Neuronal stem cell (in vitro differentiated cells): ENCODE measurements at regions not wholly inside any gene's neighbourhood (a gene's known extent, or its start where the extent isn't known, plus 50 kb on each side); places are given as distances from the start of the nearest gene placed in this dataset.

Source experiments
- DNase-seq: peaks from one replicate; pipeline ENCODE4 v3.0.0-alpha.2; 2013; ENCODE audit warnings: low spot score
- H2AFZ ChIP-seq: one replicate; pipeline ENCODE4 v1.6.1; 2013; ENCODE audit warnings: mild to moderate bottlenecking, low read length, inconsistent platforms
- H2AK5ac ChIP-seq: 2 replicates; pipeline ENCODE4 v1.6.1; 2013; ENCODE audit warnings: low read depth, mild to moderate bottlenecking, inconsistent platforms, low read length, moderate library complexity, mixed read lengths
- H2BK120ac ChIP-seq: 2 replicates; pipeline ENCODE4 v1.6.1; 2013; ENCODE audit warnings: low read depth, mild to moderate bottlenecking, inconsistent platforms, low read length, moderate library complexity, mixed read lengths
- H2BK12ac ChIP-seq: one replicate; pipeline ENCODE4 v1.6.1; 2013; ENCODE audit warnings: low read length, inconsistent platforms
- H2BK15ac ChIP-seq: 2 replicates; pipeline ENCODE4 v1.6.1; 2013; ENCODE audit warnings: mild to moderate bottlenecking, low read length, inconsistent platforms, mixed read lengths
- H2BK5ac ChIP-seq: one replicate; pipeline ENCODE4 v1.6.1; 2013; ENCODE audit warnings: inconsistent platforms, mild to moderate bottlenecking, low read length, moderate library complexity
- H3K14ac ChIP-seq: one replicate; pipeline ENCODE4 v1.6.1; 2013; ENCODE audit warnings: low read length, inconsistent platforms
- H3K18ac ChIP-seq: 2 replicates; pipeline ENCODE4 v1.6.1; 2013; ENCODE audit warnings: low read length, inconsistent platforms
- H3K23ac ChIP-seq: 2 replicates; pipeline ENCODE4 v1.6.1; 2013; ENCODE audit warnings: low read depth, mild to moderate bottlenecking, mixed read lengths, low read length, inconsistent platforms; ENCODE audit not compliant: poor library complexity
- H3K27ac ChIP-seq: replicated peaks from 3 replicates; pipeline ENCODE4 v1.5.1; 2013; ENCODE audit warnings: low read length, inconsistent platforms
- H3K27me3 ChIP-seq, 3 experiments: 2 replicates each; pipeline ENCODE4 v1.6.1; 2013; ENCODE audit warnings: low read length in 3 of 3, mild to moderate bottlenecking in 2 of 3, inconsistent platforms in 1 of 3, low read depth in 1 of 3, mixed read lengths in 1 of 3, moderate library complexity in 1 of 3; ENCODE audit not compliant: control insufficient read depth in 3 of 3, insufficient read depth in 3 of 3
- H3K36me3 ChIP-seq, 2 donors: replicated peaks in 1 of 2; 2 replicates each; pipeline ENCODE4 v1.6.1; 2013; ENCODE audit warnings: low read length in 2 of 2; ENCODE audit not compliant: control insufficient read depth in 2 of 2, insufficient read depth in 2 of 2
- H3K4ac ChIP-seq: 2 replicates; pipeline ENCODE4 v1.6.1; 2013; ENCODE audit warnings: inconsistent platforms, mild to moderate bottlenecking, low read length, moderate library complexity
- H3K4me1 ChIP-seq, 2 donors: 1 replicate in 1 of 2; 2 replicates in 1 of 2; pipeline ENCODE4 v1.6.1; 2013; ENCODE audit warnings: low read length in 2 of 2, low read depth in 1 of 2; ENCODE audit not compliant: control insufficient read depth in 2 of 2, insufficient read depth in 1 of 2
- H3K4me2 ChIP-seq: one replicate; pipeline ENCODE4 v1.6.1; 2013; ENCODE audit warnings: mild to moderate bottlenecking, low read length, inconsistent platforms; ENCODE audit not compliant: insufficient read depth, poor library complexity, severe bottlenecking
- H3K4me3 ChIP-seq, 2 donors: 2 replicates each; pipeline ENCODE4 v1.5.1; 2013; ENCODE audit warnings: low read length in 2 of 2, mild to moderate bottlenecking in 2 of 2, inconsistent platforms in 1 of 2, moderate library complexity in 1 of 2
- H3K79me1 ChIP-seq: one replicate; pipeline ENCODE4 v1.6.1; 2013; ENCODE audit warnings: low read depth, mild to moderate bottlenecking, inconsistent platforms, low read length, moderate library complexity
- H3K9ac ChIP-seq: one replicate; pipeline ENCODE4 v1.6.1; 2013; ENCODE audit warnings: mild to moderate bottlenecking, low read depth, low read length, inconsistent platforms; ENCODE audit not compliant: poor library complexity
- H3K9me3 ChIP-seq, 2 donors: replicated peaks in 1 of 2; 2 replicates each; pipeline versions ENCODE3 to v1.6.1; 2013; ENCODE audit warnings: low read length in 2 of 2, mild to moderate bottlenecking in 2 of 2, inconsistent platforms in 1 of 2, low read depth in 1 of 2, mixed read lengths in 1 of 2, moderate library complexity in 1 of 2; ENCODE audit not compliant: control insufficient read depth in 2 of 2, insufficient read depth in 1 of 2
- H4K8ac ChIP-seq: one replicate; pipeline ENCODE4 v1.6.1; 2013; ENCODE audit warnings: low read depth, mild to moderate bottlenecking, inconsistent platforms, low read length, moderate library complexity
- H4K91ac ChIP-seq: one replicate; pipeline ENCODE4 v1.6.1; 2013; ENCODE audit warnings: low read length, low read depth, mild to moderate bottlenecking, inconsistent platforms; ENCODE audit not compliant: poor library complexity
- WGBS, 2 donors: extraction: QIAGEN DNeasy Blood & Tissue Kit; methylation state at CpG; one replicate each; pipeline ENCODE4 v1.1.7; 2013; ENCODE audit warnings: missing lambda C conversion rate in 2 of 2, mixed read lengths in 1 of 2; ENCODE audit not compliant: insufficient read length in 2 of 2, insufficient replicate concordance in 1 of 2; ENCODE audit errors: extremely low coverage in 2 of 2; 5-methylcytosine and 5-hydroxymethylcytosine counted together

DNA sequence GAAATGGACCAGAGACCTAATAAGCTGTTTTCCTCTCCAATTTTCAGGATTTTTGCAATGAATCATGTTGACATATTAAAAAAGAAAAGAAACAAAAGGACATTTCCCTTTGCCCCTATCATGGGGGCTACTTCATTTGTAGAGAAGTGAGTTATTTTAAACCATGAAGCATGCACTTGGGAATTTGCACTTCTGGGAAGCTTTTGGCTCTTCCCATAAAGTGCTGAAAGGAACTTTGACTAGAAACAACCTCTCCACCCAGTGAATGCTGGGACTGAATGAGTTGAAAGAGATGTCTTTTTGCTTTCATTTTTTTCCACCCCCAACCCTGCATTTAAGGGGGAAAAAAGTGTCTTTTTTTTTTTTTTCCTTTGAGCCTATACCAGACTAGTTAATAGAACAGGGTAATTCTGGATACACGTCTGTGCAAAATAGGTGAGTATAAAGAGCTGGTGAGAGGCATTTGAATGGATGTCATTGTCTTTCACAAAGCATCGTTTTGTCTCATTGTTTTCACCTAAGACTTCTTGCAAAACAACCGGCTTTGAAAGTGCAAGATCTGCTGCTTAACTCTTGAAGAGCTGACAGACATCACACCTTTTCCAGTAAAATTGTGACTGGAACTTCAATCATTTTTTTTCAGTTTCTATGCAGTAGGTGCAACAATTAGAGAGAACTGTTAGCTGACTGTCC, 138.7 kb upstream of the BACH2 start:
- H3K4ac ChIP-seq, result no peak overlapping the region
- H2BK12ac ChIP-seq, result no peak overlapping the region
- no peak overlapping the region for H3K27ac ChIP-seq
- H3K9ac ChIP-seq, result no peak overlapping the region
- no peak overlapping the region for H3K4me3 ChIP-seq
- H3K36me3 ChIP-seq, result no peaks in the 10 kb centered on the region
- no peak overlapping the region for H2AK5ac ChIP-seq
- H3K9me3 ChIP-seq, result peaks cover 0 to 8% of the 10 kb centered on the region in 2 donors
- no peaks in the 10 kb centered on the region for H3K79me1 ChIP-seq
- no peak overlapping the region for H3K18ac ChIP-seq
- no peak overlapping the region for H2AFZ ChIP-seq
- no peak for DNase-seq
- H4K91ac ChIP-seq, result no peak overlapping the region
- H3K4me1 ChIP-seq, result peaks cover 9 to 11% of the 10 kb centered on the region in 2 donors
- H4K8ac ChIP-seq, result no peak overlapping the region
- H2BK120ac ChIP-seq, result no peak overlapping the region
- no CpG with 5 or more reads among the region's 3 CpGs for WGBS, 2 donors
- H2BK5ac ChIP-seq, result no peak overlapping the region
- no peaks in the 10 kb centered on the region for H3K27me3 ChIP-seq
- H3K4me2 ChIP-seq, result no peak overlapping the region
- H3K14ac ChIP-seq, result no peak overlapping the region
- H2BK15ac ChIP-seq, result no peak overlapping the region
- no peak overlapping the region for H3K23ac ChIP-seq

DNA sequence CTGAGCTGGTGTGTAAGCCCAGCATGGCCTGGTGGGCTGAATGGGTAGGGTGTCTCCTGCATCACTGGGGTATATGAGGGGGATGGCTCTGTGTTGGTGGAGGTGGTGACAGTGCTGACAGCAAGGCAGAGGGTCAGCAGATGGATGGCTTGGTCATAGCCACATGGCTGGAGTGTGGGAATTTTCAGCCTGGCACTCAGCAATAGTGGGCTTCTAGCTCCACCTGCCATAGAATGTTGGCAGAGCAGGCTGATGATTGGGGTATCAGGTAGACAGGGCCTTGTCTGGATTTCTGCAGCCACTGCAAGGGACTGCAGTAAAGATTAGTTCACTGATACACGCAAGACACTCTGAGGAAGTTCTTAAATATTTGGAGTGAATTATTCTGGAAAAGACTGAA, 137.5 kb upstream of the BACH2 start:
- H2BK15ac ChIP-seq, result no peak overlapping the region
- H2AK5ac ChIP-seq, result no peak overlapping the region
- H3K23ac ChIP-seq, result no peak overlapping the region
- H3K36me3 ChIP-seq, result no peaks in the 10 kb centered on the region
- no peak overlapping the region for H3K14ac ChIP-seq
- no peak overlapping the region for H3K27ac ChIP-seq
- H3K4me1 ChIP-seq, result peaks cover 9 to 11% of the 10 kb centered on the region in 2 donors
- no peak overlapping the region for H3K4me2 ChIP-seq
- no peak overlapping the region for H2BK5ac ChIP-seq
- H3K4ac ChIP-seq, result no peak overlapping the region
- no peak overlapping the region for H3K9ac ChIP-seq
- H2BK12ac ChIP-seq, result no peak overlapping the region
- no CpG with 5 or more reads among the region's 1 CpG for WGBS, 2 donors
- H3K9me3 ChIP-seq, result peaks cover 3 to 18% of the 10 kb centered on the region in 2 donors
- H4K8ac ChIP-seq, result no peak overlapping the region
- H4K91ac ChIP-seq, result no peak overlapping the region
- H3K27me3 ChIP-seq, result no peaks in the 10 kb centered on the region
- no peaks in the 10 kb centered on the region for H3K79me1 ChIP-seq
- H2BK120ac ChIP-seq, result no peak overlapping the region
- H3K4me3 ChIP-seq, result peak overlapping the region in 1 of 2 donors; percentile 24
- no peak for DNase-seq
- H2AFZ ChIP-seq, result no peak overlapping the region
- H3K18ac ChIP-seq, result no peak overlapping the region

DNA sequence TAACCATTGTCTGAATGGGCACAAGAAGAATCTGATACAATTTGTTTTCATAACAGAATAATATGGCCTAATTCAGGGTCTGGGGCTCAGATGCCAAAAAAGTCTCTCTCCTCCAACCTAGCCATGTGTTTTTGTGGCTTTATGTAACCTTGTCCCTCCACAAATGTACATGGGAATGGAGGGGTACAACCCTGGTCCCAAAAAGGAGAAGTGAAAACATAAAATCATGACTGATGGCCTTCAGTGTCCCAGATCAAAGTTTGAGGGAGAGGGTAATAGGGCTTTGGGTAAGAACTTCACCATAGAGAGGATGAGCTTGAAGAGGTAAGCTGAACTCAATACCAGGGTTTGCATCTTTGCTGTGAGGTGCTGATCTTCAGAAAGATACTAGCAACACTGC, 136.3 kb upstream of the BACH2 start:
- H3K27me3 ChIP-seq, result no peaks in the 10 kb centered on the region
- no peak overlapping the region for H2BK15ac ChIP-seq
- no peak overlapping the region for H3K14ac ChIP-seq
- H2AFZ ChIP-seq, result no peak overlapping the region
- no peak for DNase-seq
- H2BK12ac ChIP-seq, result no peak overlapping the region
- H2BK120ac ChIP-seq, result no peak overlapping the region
- peaks cover 9 to 11% of the 10 kb centered on the region in 2 donors for H3K4me1 ChIP-seq
- H3K4ac ChIP-seq, result no peak overlapping the region
- H4K91ac ChIP-seq, result no peak overlapping the region
- peaks cover 3 to 18% of the 10 kb centered on the region in 2 donors for H3K9me3 ChIP-seq
- H3K9ac ChIP-seq, result no peak overlapping the region
- H4K8ac ChIP-seq, result no peak overlapping the region
- no peak overlapping the region for H3K4me2 ChIP-seq
- H3K36me3 ChIP-seq, result no peaks in the 10 kb centered on the region
- H2AK5ac ChIP-seq, result no peak overlapping the region
- no peak overlapping the region for H3K23ac ChIP-seq
- no peaks in the 10 kb centered on the region for H3K79me1 ChIP-seq
- H3K27ac ChIP-seq, result no peak overlapping the region
- H3K4me3 ChIP-seq, result no peak overlapping the region
- H2BK5ac ChIP-seq, result no peak overlapping the region
- H3K18ac ChIP-seq, result no peak overlapping the region

DNA sequence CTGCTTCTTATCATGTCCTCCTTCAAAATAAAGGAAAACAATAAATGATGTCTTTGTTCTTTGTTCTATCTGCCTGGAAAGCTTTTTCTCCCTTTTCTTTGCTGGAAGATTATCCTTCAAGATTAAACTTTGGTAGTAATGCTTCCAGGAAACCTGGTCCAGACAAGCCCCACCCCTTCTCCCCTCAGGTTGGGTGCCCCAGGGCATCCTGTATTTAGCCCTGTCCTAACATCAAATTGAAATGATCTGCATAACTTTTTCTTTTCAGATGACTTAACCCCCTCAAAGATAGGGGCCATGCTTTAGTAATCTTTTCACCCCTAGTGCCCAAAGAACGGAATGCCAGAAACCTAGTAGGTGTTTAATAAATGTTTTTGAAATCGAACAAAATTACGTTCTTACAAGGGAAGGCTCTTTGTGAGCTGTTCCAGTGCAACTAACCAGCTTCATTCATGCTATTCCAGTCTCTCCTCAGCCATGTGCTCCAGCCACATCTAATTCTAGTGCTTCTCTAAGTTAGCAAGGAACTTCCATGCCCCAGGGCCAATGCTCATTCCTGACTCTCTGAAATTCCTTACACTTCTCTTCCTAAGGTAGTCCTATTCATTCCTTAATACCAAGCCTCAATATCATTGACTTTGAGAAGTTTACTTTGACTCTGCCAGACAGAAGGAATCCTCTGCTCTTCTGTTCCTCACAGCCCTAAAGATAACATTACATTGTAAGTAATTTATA, 135.6 kb upstream of the BACH2 start:
- H3K4me1 ChIP-seq, result peaks cover 9 to 11% of the 10 kb centered on the region in 2 donors
- no peaks in the 10 kb centered on the region for H3K27me3 ChIP-seq
- H4K91ac ChIP-seq, result no peak overlapping the region
- H3K27ac ChIP-seq, result no peak overlapping the region
- H3K36me3 ChIP-seq, result no peaks in the 10 kb centered on the region
- no peak overlapping the region for H2BK5ac ChIP-seq
- H3K18ac ChIP-seq, result no peak overlapping the region
- H3K4ac ChIP-seq, result no peak overlapping the region
- H3K23ac ChIP-seq, result no peak overlapping the region
- H3K14ac ChIP-seq, result no peak overlapping the region
- no peak overlapping the region for H3K4me2 ChIP-seq
- WGBS, 2 donors, result no CpG with 5 or more reads among the region's 3 CpGs
- no peak for DNase-seq
- H3K79me1 ChIP-seq, result no peaks in the 10 kb centered on the region
- H3K9ac ChIP-seq, result no peak overlapping the region
- H2BK12ac ChIP-seq, result no peak overlapping the region
- H4K8ac ChIP-seq, result no peak overlapping the region
- no peak overlapping the region for H2BK15ac ChIP-seq
- no peak overlapping the region for H2AK5ac ChIP-seq
- H3K4me3 ChIP-seq, result no peak overlapping the region
- H2BK120ac ChIP-seq, result no peak overlapping the region
- peaks cover 3 to 18% of the 10 kb centered on the region in 2 donors for H3K9me3 ChIP-seq
- H2AFZ ChIP-seq, result no peak overlapping the region
